H1 (cell line): ENCODE measurements at regions not wholly inside any gene's neighbourhood (a gene's known extent, or its start where the extent isn't known, plus 50 kb on each side); places are given as distances from the start of the nearest gene placed in this dataset.

Experiments
- CTCF ChIA-PET: fragments of 300-600 bp; sonication (Branson Sonifier 250); formaldehyde crosslinking; loops from one replicate; lab custom pipeline; 2021; ENCODE audit not compliant: partially characterized antibody; lab: Charles Lee
- POLR2A ChIA-PET: fragments of 300-600 bp; sonication (Branson Sonifier 250); formaldehyde crosslinking; loops from one replicate; lab custom pipeline; 2021; ENCODE audit warnings: inconsistent platforms; ENCODE audit not compliant: partially characterized antibody; lab: Charles Lee
- DNase-seq, 2 experiments: peaks; one replicate each; pipeline versions ENCODE4 v3.0.0 to v3.0.0-alpha.2; 2010 to 2022; ENCODE audit warnings: low spot score in 2 of 2, low read depth in 1 of 2, mixed read lengths in 1 of 2
- FAIRE-seq: peaks from 2 replicates; lab custom pipeline; 2011; peaks lifted over from hg19 to GRCh38; lab: Jason Lieb, UNC
- H2AFZ ChIP-seq: 2 replicates; pipeline ENCODE4 v1.8.1; 2012; ENCODE audit warnings: low read length, inconsistent platforms
- H2AK5ac ChIP-seq: 2 replicates; pipeline ENCODE4 v1.6.1; 2013; ENCODE audit warnings: low read depth, low read length
- H2BK120ac ChIP-seq: replicated peaks from 2 replicates; pipeline ENCODE3; 2013; ENCODE audit warnings: low read depth, low read length, inconsistent platforms
- H2BK12ac ChIP-seq: 2 replicates; pipeline ENCODE4 v1.6.1; 2013; ENCODE audit warnings: low read depth, low read length
- H2BK15ac ChIP-seq: 2 replicates; pipeline ENCODE4 v1.6.1; 2013; ENCODE audit warnings: low read length
- H2BK20ac ChIP-seq: 2 replicates; pipeline ENCODE4 v1.6.1; 2013; ENCODE audit warnings: low read length
- H2BK5ac ChIP-seq: 2 replicates; pipeline ENCODE4 v1.6.1; 2013; ENCODE audit warnings: low read depth, low read length
- H3K14ac ChIP-seq: 2 replicates; pipeline ENCODE4 v1.6.1; 2013; ENCODE audit warnings: inconsistent platforms; ENCODE audit not compliant: insufficient read length
- H3K18ac ChIP-seq: 2 replicates; pipeline ENCODE4 v1.6.1; 2013; ENCODE audit warnings: low read length; ENCODE audit errors: extremely low read depth
- H3K23ac ChIP-seq: 2 replicates; pipeline ENCODE4 v1.6.1; 2013; ENCODE audit warnings: inconsistent platforms; ENCODE audit not compliant: insufficient read length
- H3K23me2 ChIP-seq: 2 replicates; pipeline ENCODE4 v1.6.1; 2013; ENCODE audit warnings: low read depth, low read length
- H3K27ac ChIP-seq: 2 replicates; pipeline ENCODE4 v1.6.1; 2011; ENCODE audit warnings: low read depth, low read length, inconsistent platforms
- H3K27me3 ChIP-seq, 4 experiments: replicated peaks in 1 of 4; 1 replicate in 1 of 4; 2 replicates in 3 of 4; pipeline versions ENCODE4 v1.6.1 to v1.8.1; 2011 to 2013; ENCODE audit warnings: low read length in 3 of 4, mild to moderate bottlenecking in 3 of 4, inconsistent platforms in 2 of 4, mixed read lengths in 2 of 4, moderate library complexity in 1 of 4; ENCODE audit not compliant: control insufficient read depth in 3 of 4, insufficient read depth in 3 of 4; ENCODE audit errors: extremely low read depth in 1 of 4
- H3K36me3 ChIP-seq, 4 experiments: 2 replicates each; pipeline versions ENCODE4 v1.6.1 to v1.8.1; 2011 to 2013; ENCODE audit warnings: mild to moderate bottlenecking in 4 of 4, low read length in 3 of 4, moderate library complexity in 2 of 4, control low read depth in 1 of 4, inconsistent platforms in 1 of 4; ENCODE audit not compliant: insufficient read depth in 4 of 4, control insufficient read depth in 2 of 4
- H3K4ac ChIP-seq: replicated peaks from 2 replicates; pipeline ENCODE3; 2013; ENCODE audit warnings: low read length, low read depth, mixed read lengths, inconsistent platforms; ENCODE audit not compliant: insufficient read length
- H3K4me1 ChIP-seq, 4 experiments: replicated peaks in 1 of 4; 1 replicate in 1 of 4; 2 replicates in 3 of 4; pipeline versions ENCODE4 v1.6.1 to v1.8.1; 2011 to 2013; ENCODE audit warnings: low read length in 3 of 4, inconsistent platforms in 2 of 4, mixed read lengths in 1 of 4; ENCODE audit not compliant: insufficient read depth in 4 of 4, control insufficient read depth in 3 of 4
- H3K4me2 ChIP-seq, 2 experiments: 2 replicates each; pipeline versions ENCODE4 v1.6.1 to v1.8.1; 2011 to 2013; ENCODE audit warnings: low read depth in 2 of 2, low read length in 2 of 2, control low read depth in 1 of 2, inconsistent platforms in 1 of 2, mild to moderate bottlenecking in 1 of 2; ENCODE audit not compliant: insufficient read depth in 1 of 2
- H3K4me3 ChIP-seq, 4 experiments: fragments of 200-600, 300-600 bp in 1 of 4; sonication (generic), shearing (Covaris generic), sonication (Bioruptor Twin) in 1 of 4; 2 replicates each; pipeline versions ENCODE4 v1.5.1 to v1.8.1; 2011 to 2016; ENCODE audit warnings: low read length in 4 of 4, low read depth in 3 of 4, control low read depth in 2 of 4, inconsistent platforms in 2 of 4, mild to moderate bottlenecking in 2 of 4, mixed read lengths in 1 of 4, moderate library complexity in 1 of 4; ENCODE audit not compliant: insufficient read depth in 2 of 4; ENCODE audit errors: extremely low read depth in 1 of 4
- H3K56ac ChIP-seq: replicated peaks from 2 replicates; pipeline ENCODE3; 2013; ENCODE audit warnings: low read depth, mild to moderate bottlenecking, mixed read lengths, low read length, inconsistent platforms; ENCODE audit not compliant: insufficient read length
- H3K79me1 ChIP-seq: 2 replicates; pipeline ENCODE4 v1.6.1; 2013; ENCODE audit warnings: low read depth, low read length, control low read depth
- H3K79me2 ChIP-seq, 2 experiments: 2 replicates each; pipeline versions ENCODE4 v1.6.1 to v1.8.1; 2012 to 2013; ENCODE audit warnings: low read length in 2 of 2, mild to moderate bottlenecking in 2 of 2, inconsistent platforms in 1 of 2; ENCODE audit not compliant: insufficient read depth in 2 of 2, control insufficient read depth in 1 of 2
- H3K9ac ChIP-seq, 4 experiments: replicated peaks in 1 of 4; 1 replicate in 1 of 4; 2 replicates in 3 of 4; pipeline versions ENCODE4 v1.6.1 to v1.8.1; 2011 to 2013; ENCODE audit warnings: low read depth in 3 of 4, low read length in 3 of 4, control low read depth in 2 of 4, mild to moderate bottlenecking in 2 of 4, moderate library complexity in 2 of 4, inconsistent platforms in 1 of 4; ENCODE audit errors: extremely low read depth in 1 of 4
- H3K9me3 ChIP-seq, 2 experiments: 2 replicates each; pipeline versions ENCODE4 v1.6.1 to v1.8.1; 2012 to 2013; ENCODE audit warnings: mild to moderate bottlenecking in 2 of 2, moderate library complexity in 2 of 2, control low read depth in 1 of 2, inconsistent platforms in 1 of 2, low read depth in 1 of 2, low read length in 1 of 2, mixed read lengths in 1 of 2; ENCODE audit not compliant: insufficient read depth in 2 of 2
- H4K20me1 ChIP-seq, 2 experiments: replicated peaks in 1 of 2; 2 replicates each; pipeline versions ENCODE3 to v1.8.1; 2011 to 2013; ENCODE audit warnings: inconsistent platforms in 2 of 2, low read length in 2 of 2, mild to moderate bottlenecking in 1 of 2; ENCODE audit not compliant: insufficient read depth in 2 of 2, control insufficient read depth in 1 of 2
- H4K5ac ChIP-seq: 2 replicates; pipeline ENCODE4 v1.6.1; 2013; ENCODE audit warnings: low read length, low read depth, mixed read lengths, inconsistent platforms; ENCODE audit not compliant: insufficient read length
- H4K8ac ChIP-seq: 2 replicates; pipeline ENCODE4 v1.8.0; 2013; ENCODE audit warnings: mild to moderate bottlenecking, moderate library complexity, low read length, inconsistent platforms; ENCODE audit not compliant: insufficient read depth; ENCODE audit errors: extremely low read depth
- H4K91ac ChIP-seq: replicated peaks from 2 replicates; pipeline ENCODE3; 2013; ENCODE audit warnings: low read length, mixed read lengths, inconsistent platforms; ENCODE audit not compliant: insufficient read length
- PHF8 ChIP-seq: fragments of 200-600 bp; sonication (generic); conservative IDR thresholded peaks from 2 replicates; pipeline ENCODE4 v1.7.1; 2012; ENCODE audit warnings: low read depth, mild to moderate bottlenecking, inconsistent platforms, low read length, moderate library complexity
- SP2 ChIP-seq: IDR thresholded peaks from 2 replicates; pipeline ENCODE4 v1.6.1; 2012; ENCODE audit warnings: mild to moderate bottlenecking, low read length, inconsistent platforms
- TBP ChIP-seq: IDR thresholded peaks from 2 replicates; pipeline ENCODE4 v1.6.1; 2011; ENCODE audit warnings: low read depth, low read length, improper control_type of control experiment
- TEAD4 ChIP-seq: IDR thresholded peaks from 2 replicates; pipeline ENCODE4 v1.6.1; 2012; ENCODE audit warnings: low read depth, low read length, inconsistent platforms, mixed read lengths
- WGBS, 2 experiments: shearing (Covaris generic) in 1 of 2; methylation state at CpG; one replicate each; pipeline versions ENCODE4 v1.1.6 to v1.1.7; 2013 to 2015; ENCODE audit warnings: low lambda C conversion rate in 2 of 2, mixed read lengths in 2 of 2, inconsistent platforms in 1 of 2, low coverage in 1 of 2, missing lambda C conversion rate in 1 of 2; ENCODE audit not compliant: insufficient replicate concordance in 2 of 2, insufficient coverage in 1 of 2, insufficient read length in 1 of 2; ENCODE audit errors: extremely low coverage in 1 of 2, missing lambda C conversion rate in 1 of 2; 5-methylcytosine and 5-hydroxymethylcytosine counted together

DNA sequence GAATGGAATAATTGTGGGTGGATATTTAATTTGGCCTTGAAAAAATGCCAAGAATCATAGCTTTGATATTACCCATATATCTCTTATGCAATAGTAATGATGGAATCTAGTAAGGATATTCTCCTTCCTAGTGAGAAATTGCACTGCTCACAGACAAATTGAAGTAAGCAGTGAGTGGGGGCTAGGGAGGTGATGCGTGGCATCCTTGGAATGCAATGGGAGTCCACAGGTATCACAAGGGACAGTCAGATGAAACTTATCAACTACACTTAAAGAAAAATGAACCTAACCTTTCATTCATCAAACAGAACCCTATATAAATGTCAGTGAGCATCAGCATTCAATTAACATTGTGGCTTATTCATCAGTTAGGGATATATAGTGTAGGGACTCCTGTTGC is 57.8 kb downstream of the IZUMO3 start:
- H3K4me2 ChIP-seq, result no peak overlapping the region
- H4K20me1 ChIP-seq, result no peaks in the 10 kb centered on the region
- no peak overlapping the region for H2BK5ac ChIP-seq
- H4K91ac ChIP-seq, result no peak overlapping the region
- H3K4me3 ChIP-seq, result no peak overlapping the region
- H2BK12ac ChIP-seq, result no peak overlapping the region; the same call in 1 of the 2 replicates
- H3K4ac ChIP-seq, result no peak overlapping the region
- H3K36me3 ChIP-seq, result no peaks in the 10 kb centered on the region
- no peak overlapping the region for H2AFZ ChIP-seq
- H3K27me3 ChIP-seq, result no peaks in the 10 kb centered on the region
- H3K79me1 ChIP-seq, result no peaks in the 10 kb centered on the region
- no peak overlapping the region for H3K9ac ChIP-seq
- H4K5ac ChIP-seq, result no peak overlapping the region
- H3K4me1 ChIP-seq, result peaks cover 0 to 14% (median 11%) of the 10 kb centered on the region in 4 experiments; a peak in 4 of 7 replicates
- H3K14ac ChIP-seq, result no peak overlapping the region
- H3K56ac ChIP-seq, result no peak overlapping the region
- POLR2A ChIA-PET, result no interaction called here
- no peaks in the 10 kb centered on the region for H3K23me2 ChIP-seq
- H2BK20ac ChIP-seq, result no peak overlapping the region
- CTCF ChIA-PET, result interaction anchor here (1.2 to 1.4 kb wide), 2 partner anchors 9 to 14 kb away, joined by 3 read pairs; no protein-coding TSS in a partner anchor
- no peaks in the 10 kb centered on the region for H3K9me3 ChIP-seq
- DNase-seq, result no peak
- no peak overlapping the region for H4K8ac ChIP-seq
- FAIRE-seq, result no peak
- no peaks in the 10 kb centered on the region for H3K79me2 ChIP-seq
- no peak overlapping the region for H3K23ac ChIP-seq
- no peak overlapping the region for H2BK120ac ChIP-seq
- H2AK5ac ChIP-seq, result no peak overlapping the region
- H3K18ac ChIP-seq, result no peak overlapping the region
- TF ChIP-seq SP2, result no peak
- peak; percentile 96 for TF ChIP-seq TEAD4
- no peak for TF ChIP-seq PHF8
- TF ChIP-seq TBP, result no peak
- H3K27ac ChIP-seq, result no peak overlapping the region
- WGBS, 2 experiments, result 61% methylated on average over 1 of the region's 1 CpG; no CpG with 5 or more reads in 1 of the 2 experiments
- no peak overlapping the region for H2BK15ac ChIP-seq
